Peyer's patch (tissue), 4 donors: ENCODE measurements at regions not wholly inside any gene's neighbourhood (a gene's known extent, or its start where the extent isn't known, plus 50 kb on each side); places are given as distances from the start of the nearest gene placed in this dataset.
"Not testable (repeated sequence)": the region's sequence is repeated elsewhere in the genome, so short reads cannot be mapped to it uniquely, and the experiment has no call there.

Experiments
- DNase-seq, 3 donors: peaks; one replicate each; pipeline ENCODE4 v3.0.0-alpha.2; 2017 to 2019
- H3K27ac ChIP-seq, 4 donors: fragments of 200-600 bp; sonication (generic); one replicate each; pipeline ENCODE4 v1.5.1; 2016 to 2019
- H3K27me3 ChIP-seq, 2 donors: fragments of 200-600 bp; sonication (generic); one replicate each; pipeline ENCODE4 v1.5.1; 2019
- H3K36me3 ChIP-seq, 3 donors: fragments of 200-600 bp; sonication (generic); one replicate each; pipeline ENCODE4 v1.5.1; 2016 to 2019
- H3K4me1 ChIP-seq, 4 donors: fragments of 200-600 bp; sonication (generic); one replicate each; pipeline ENCODE4 v1.5.1; 2016 to 2019
- H3K4me3 ChIP-seq, 4 donors: fragments of 200-600 bp; sonication (generic); 1 replicate in 3 of 4; 2 replicates in 1 of 4; pipeline ENCODE4 v1.5.1; 2016 to 2019; ENCODE audit warnings: mild to moderate bottlenecking in 1 of 4
- H3K9me3 ChIP-seq, 4 donors: fragments of 200-600 bp; sonication (generic); one replicate each; pipeline ENCODE4 v1.5.1; 2016 to 2019; ENCODE audit warnings: mild to moderate bottlenecking in 1 of 4
- POLR2A ChIP-seq, 2 donors: fragments of 450-650 bp; IDR thresholded peaks; one replicate each; pipeline ENCODE4 v1.5.1; 2017; ENCODE audit warnings: antibody characterized with exemption in 2 of 2, mild to moderate bottlenecking in 2 of 2, moderate library complexity in 2 of 2
- TF ChIP-seq, protein P1 (sequence below), 6 experiments: fragments of 450-650 bp in 4 of 6; fragments of 200-600 bp in 2 of 6; sonication (generic) in 1 of 6; IDR thresholded peaks; one replicate each; pipeline ENCODE4 v1.5.1; 2017 to 2019; ENCODE audit warnings: antibody characterized with exemption in 6 of 6, mild to moderate bottlenecking in 3 of 6, moderate library complexity in 1 of 6

- DNase-seq = no peak
- no peak for TF ChIP-seq POLR2A (IDR thresholded peaks at IDR 0.05)
- TF ChIP-seq, protein P1, sequence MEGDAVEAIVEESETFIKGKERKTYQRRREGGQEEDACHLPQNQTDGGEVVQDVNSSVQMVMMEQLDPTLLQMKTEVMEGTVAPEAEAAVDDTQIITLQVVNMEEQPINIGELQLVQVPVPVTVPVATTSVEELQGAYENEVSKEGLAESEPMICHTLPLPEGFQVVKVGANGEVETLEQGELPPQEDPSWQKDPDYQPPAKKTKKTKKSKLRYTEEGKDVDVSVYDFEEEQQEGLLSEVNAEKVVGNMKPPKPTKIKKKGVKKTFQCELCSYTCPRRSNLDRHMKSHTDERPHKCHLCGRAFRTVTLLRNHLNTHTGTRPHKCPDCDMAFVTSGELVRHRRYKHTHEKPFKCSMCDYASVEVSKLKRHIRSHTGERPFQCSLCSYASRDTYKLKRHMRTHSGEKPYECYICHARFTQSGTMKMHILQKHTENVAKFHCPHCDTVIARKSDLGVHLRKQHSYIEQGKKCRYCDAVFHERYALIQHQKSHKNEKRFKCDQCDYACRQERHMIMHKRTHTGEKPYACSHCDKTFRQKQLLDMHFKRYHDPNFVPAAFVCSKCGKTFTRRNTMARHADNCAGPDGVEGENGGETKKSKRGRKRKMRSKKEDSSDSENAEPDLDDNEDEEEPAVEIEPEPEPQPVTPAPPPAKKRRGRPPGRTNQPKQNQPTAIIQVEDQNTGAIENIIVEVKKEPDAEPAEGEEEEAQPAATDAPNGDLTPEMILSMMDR (IDR thresholded peaks at IDR 0.05) = no peak
Measured at GRCh38 chr13:30061217-30061616, 210.8 kb upstream of the UBL3 start.

DNA sequence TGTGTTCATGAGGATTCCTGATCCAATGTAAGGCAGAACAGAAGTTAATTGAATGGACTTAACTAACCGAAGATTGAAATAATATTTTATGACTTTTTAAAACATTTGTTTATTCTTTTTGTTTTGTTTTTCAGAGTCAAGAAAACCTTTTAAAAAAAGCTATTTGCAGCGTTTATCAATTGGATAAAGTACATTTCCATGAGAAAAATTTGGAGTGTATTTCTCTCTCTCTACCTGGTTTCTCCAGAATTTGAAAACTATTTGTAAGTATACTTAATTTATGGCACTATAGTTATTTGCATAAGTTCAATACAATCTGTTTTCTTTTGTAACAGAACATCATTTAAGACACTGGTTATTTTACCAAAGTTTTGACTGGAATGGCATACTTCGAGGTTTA, 208.0 kb upstream of the UBL3 start:
- Histone ChIP-seq H3K4me1 (no peaks in the 10 kb centered on the region), H3K4me3 (no peak overlapping the region), H3K36me3 (no peaks in the 10 kb centered on the region), H3K9me3 (no peaks in the 10 kb centered on the region), H3K27me3 (no peaks in the 10 kb centered on the region), H3K27ac (no peak overlapping the region)
- no peak for DNase-seq
- no peak for TF ChIP-seq POLR2A (IDR thresholded peaks at IDR 0.05)
- TF ChIP-seq, protein P1 (IDR thresholded peaks at IDR 0.05) = no peak

More at GRCh38 chr13:30061217-30061616, 210.8 kb upstream of the UBL3 start:
- Histone ChIP-seq H3K4me1 (no peaks in the 10 kb centered on the region), H3K36me3 (no peaks in the 10 kb centered on the region), H3K27ac (no peak overlapping the region), H3K4me3 (no peak overlapping the region), H3K9me3 (no peaks in the 10 kb centered on the region), H3K27me3 (no peaks in the 10 kb centered on the region)

DNA sequence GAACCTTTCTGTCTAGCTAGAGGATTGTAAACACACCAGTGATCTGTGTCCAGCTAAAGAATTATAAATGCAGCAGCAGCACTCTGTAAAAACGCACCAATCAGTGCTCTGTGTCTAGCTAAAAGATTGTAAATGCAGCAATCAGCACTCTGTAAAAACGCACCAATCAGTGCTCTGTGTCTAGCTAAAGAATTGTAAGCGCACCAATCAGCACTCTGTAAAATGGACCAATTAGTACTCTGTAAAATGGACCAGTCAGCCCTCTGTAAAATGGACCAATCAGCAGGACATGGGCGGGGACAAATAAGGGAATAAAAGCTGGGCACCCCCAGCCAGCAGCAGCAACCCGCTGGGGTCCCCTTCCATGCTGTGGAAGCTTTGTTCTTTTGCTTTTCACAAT, 204.1 kb upstream of the UBL3 start:
- H3K4me3 ChIP-seq, H3K4me1 ChIP-seq, H3K36me3 ChIP-seq, DNase-seq, H3K27ac ChIP-seq, H3K9me3 ChIP-seq, H3K27me3 ChIP-seq: not testable (repeated sequence)

GRCh38 chr13:30053939-30054338, 203.5 kb upstream of the UBL3 start:
- Histone ChIP-seq H3K4me3 (no peak overlapping the region), H3K36me3 (no peaks in the 10 kb centered on the region), H3K9me3 (no peaks in the 10 kb centered on the region), H3K4me1 (no peaks in the 10 kb centered on the region), H3K27me3 (no peaks in the 10 kb centered on the region), H3K27ac (no peak overlapping the region)
- no peak for TF ChIP-seq POLR2A (IDR thresholded peaks at IDR 0.05)
- TF ChIP-seq, protein P1 (IDR thresholded peaks at IDR 0.05) = no peak
- no peak for DNase-seq

DNA sequence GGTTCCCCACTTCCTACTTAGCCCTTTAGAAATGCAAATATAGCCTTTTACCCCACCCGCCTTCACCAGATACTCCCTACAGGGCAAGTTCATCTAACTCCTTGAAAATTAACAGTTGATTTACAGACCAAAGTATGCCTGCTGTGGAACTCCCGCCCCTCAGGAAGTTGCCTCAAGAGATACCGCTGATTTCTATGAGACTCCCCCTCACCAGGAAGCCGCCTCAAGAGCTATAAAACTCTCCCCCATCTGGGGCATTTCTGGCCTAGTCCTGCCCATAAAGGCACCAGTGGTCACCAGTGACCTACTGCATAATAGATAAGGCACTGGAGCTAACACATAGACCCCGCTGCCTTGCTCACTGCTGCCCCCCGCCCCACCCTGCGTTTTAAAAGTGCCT, 201.7 kb upstream of the UBL3 start:
- no peaks in the 10 kb centered on the region for H3K36me3 ChIP-seq
- no peaks in the 10 kb centered on the region for H3K27me3 ChIP-seq
- H3K4me3 ChIP-seq = no peak overlapping the region
- H3K9me3 ChIP-seq = no peaks in the 10 kb centered on the region
- H3K27ac ChIP-seq = no peak overlapping the region
- H3K4me1 ChIP-seq = no peaks in the 10 kb centered on the region
- TF ChIP-seq, protein P1 (IDR thresholded peaks at IDR 0.05) = no peak
- no peak for TF ChIP-seq POLR2A (IDR thresholded peaks at IDR 0.05)
- no peak for DNase-seq

- Histone ChIP-seq H3K27ac (no peak overlapping the region), H3K4me1 (no peaks in the 10 kb centered on the region), H3K36me3 (no peaks in the 10 kb centered on the region), H3K4me3 (no peak overlapping the region), H3K27me3 (no peaks in the 10 kb centered on the region), H3K9me3 (no peaks in the 10 kb centered on the region)
- TF ChIP-seq, protein P1 (IDR thresholded peaks at IDR 0.05) = no peak
- no peak for TF ChIP-seq POLR2A (IDR thresholded peaks at IDR 0.05)
- DNase-seq = no peak
Measured at GRCh38 chr13:30051531-30052060, 201.2 kb upstream of the UBL3 start.
